Skeletal muscle satellite cell (primary cell): ENCODE measurements at regions not wholly inside any gene's neighbourhood (a gene's known extent, or its start where the extent isn't known, plus 50 kb on each side); places are given as distances from the start of the nearest gene placed in this dataset.
A peak's percentile ranks its signal among the peaks of the same experiment; 100 is the strongest.

Experiments
- H3K27me3 ChIP-seq: 2 replicates; pipeline ENCODE4 v1.7.0; 2013; ENCODE audit warnings: low read length; ENCODE audit not compliant: control insufficient read depth, insufficient read depth
- H3K36me3 ChIP-seq: 2 replicates; pipeline ENCODE4 v1.7.0; 2013; ENCODE audit warnings: mild to moderate bottlenecking, control low read depth, low read length; ENCODE audit not compliant: insufficient read depth
- H3K4me1 ChIP-seq: 2 replicates; pipeline ENCODE4 v1.7.0; 2013; ENCODE audit warnings: low read length; ENCODE audit not compliant: control insufficient read depth, insufficient read depth
- H3K4me2 ChIP-seq: 2 replicates; pipeline ENCODE4 v1.7.0; 2013; ENCODE audit warnings: mild to moderate bottlenecking, low read length
- H3K4me3 ChIP-seq: 2 replicates; pipeline ENCODE4 v1.7.0; 2013; ENCODE audit warnings: low read length
- H3K9ac ChIP-seq: 2 replicates; pipeline ENCODE4 v1.7.0; 2013; ENCODE audit warnings: mild to moderate bottlenecking, low read depth, low read length, moderate library complexity
- H3K9me3 ChIP-seq: replicated peaks from 2 replicates; pipeline ENCODE4 v1.7.0; 2013; ENCODE audit warnings: mild to moderate bottlenecking, control low read depth, low read length

DNA sequence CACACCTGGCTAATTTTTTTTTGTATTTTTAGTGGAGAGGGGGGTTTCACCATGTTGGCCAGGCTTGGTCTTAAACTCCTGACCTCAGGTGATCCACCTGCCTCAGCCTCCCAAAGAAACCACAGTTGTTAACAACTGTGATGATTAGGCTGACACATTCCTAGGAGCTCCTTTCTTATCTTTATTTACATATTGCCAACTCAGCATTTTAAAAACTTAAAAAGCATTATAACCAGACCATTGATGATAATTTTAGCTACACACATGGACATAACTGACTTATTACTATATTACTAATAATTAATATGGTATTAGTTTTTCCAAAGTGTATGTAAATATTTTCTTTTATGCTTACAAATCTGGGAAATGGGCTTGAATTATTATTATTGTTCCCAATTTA is 82.9 kb upstream of the FAT3 start:
- H3K4me2 ChIP-seq, result no peak overlapping the region
- H3K4me3 ChIP-seq, result no peak overlapping the region
- no peaks in the 10 kb centered on the region for H3K4me1 ChIP-seq
- H3K36me3 ChIP-seq, result no peaks in the 10 kb centered on the region
- H3K9me3 ChIP-seq, result no peaks in the 10 kb centered on the region
- H3K9ac ChIP-seq, result no peak overlapping the region
- no peaks in the 10 kb centered on the region for H3K27me3 ChIP-seq

GRCh38 chr11:92141159-92141558 is 83.5 kb upstream of the FAT3 start:
- Histone ChIP-seq H3K4me2 (no peak overlapping the region), H3K4me3 (no peak overlapping the region), H3K4me1 (no peaks in the 10 kb centered on the region), H3K9me3 (no peaks in the 10 kb centered on the region), H3K36me3 (no peaks in the 10 kb centered on the region), H3K27me3 (no peaks in the 10 kb centered on the region), H3K9ac (no peak overlapping the region)

DNA sequence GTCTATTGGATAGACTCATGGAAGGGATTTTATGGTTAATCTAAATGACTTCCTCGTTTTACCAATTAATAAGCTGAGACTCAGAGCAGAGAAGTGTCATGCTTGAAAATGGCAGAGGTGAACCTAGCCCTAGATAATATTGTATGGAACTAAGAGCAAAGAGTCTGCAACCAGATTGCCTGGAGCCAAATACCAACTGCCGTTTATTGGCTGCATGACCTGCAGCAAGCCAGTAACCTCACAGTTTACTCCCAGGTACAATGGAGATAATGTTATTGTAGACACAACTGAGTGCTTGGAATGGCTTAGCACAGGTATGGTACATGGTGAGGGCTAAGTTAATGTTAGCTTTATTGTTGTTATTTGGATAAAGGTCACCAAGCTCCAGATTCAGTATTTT is 84.6 kb upstream of the FAT3 start:
- Histone ChIP-seq H3K9ac (no peak overlapping the region), H3K4me2 (no peak overlapping the region), H3K36me3 (no peaks in the 10 kb centered on the region), H3K9me3 (no peaks in the 10 kb centered on the region), H3K4me3 (no peak overlapping the region), H3K4me1 (no peaks in the 10 kb centered on the region), H3K27me3 (no peaks in the 10 kb centered on the region)

- H3K4me2 ChIP-seq, result no peak overlapping the region
- H3K4me3 ChIP-seq, result no peak overlapping the region
- no peaks in the 10 kb centered on the region for H3K36me3 ChIP-seq
- H3K4me1 ChIP-seq, result no peaks in the 10 kb centered on the region
- H3K27me3 ChIP-seq, result no peaks in the 10 kb centered on the region
- no peak overlapping the region for H3K9ac ChIP-seq
- no peaks in the 10 kb centered on the region for H3K9me3 ChIP-seq
Measured at GRCh38 chr11:92138296-92138695, 86.3 kb upstream of the FAT3 start.

- Histone ChIP-seq H3K4me1 (no peaks in the 10 kb centered on the region), H3K9me3 (no peaks in the 10 kb centered on the region), H3K9ac (no peak overlapping the region), H3K4me2 (no peak overlapping the region), H3K27me3 (no peaks in the 10 kb centered on the region), H3K36me3 (no peaks in the 10 kb centered on the region), H3K4me3 (no peak overlapping the region)
Measured at GRCh38 chr11:92137747-92138146, 86.9 kb upstream of the FAT3 start.

DNA sequence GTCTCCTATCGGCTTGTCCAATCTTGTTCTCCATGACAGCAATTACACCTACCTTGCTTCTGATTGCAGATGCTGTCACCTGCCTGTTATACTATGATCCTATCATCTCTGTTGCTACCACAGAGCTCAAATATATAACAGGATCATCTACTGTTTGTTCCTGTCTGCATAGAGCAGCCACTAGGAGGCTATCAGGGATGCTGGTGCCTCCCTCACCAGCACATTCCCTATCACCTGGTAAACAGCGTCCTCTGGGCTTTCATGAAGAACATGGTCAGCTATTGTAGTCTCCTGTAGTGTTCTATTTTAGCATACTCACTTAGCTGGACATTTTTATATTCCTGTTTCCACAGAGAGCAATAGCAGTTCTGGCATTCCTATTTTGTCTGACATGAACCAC is 87.8 kb upstream of the FAT3 start:
- Histone ChIP-seq H3K9me3 (no peaks in the 10 kb centered on the region), H3K9ac (no peak overlapping the region), H3K36me3 (no peaks in the 10 kb centered on the region), H3K4me3 (no peak overlapping the region), H3K4me1 (no peaks in the 10 kb centered on the region), H3K4me2 (no peak overlapping the region), H3K27me3 (no peaks in the 10 kb centered on the region)

GRCh38 chr11:92131289-92131865 is 93.2 kb upstream of the FAT3 start:
- H3K4me3 ChIP-seq, result no peak overlapping the region
- no peaks in the 10 kb centered on the region for H3K27me3 ChIP-seq
- no peaks in the 10 kb centered on the region for H3K9me3 ChIP-seq
- no peak overlapping the region for H3K9ac ChIP-seq
- no peak overlapping the region for H3K4me2 ChIP-seq
- peaks cover 12% of the 10 kb centered on the region for H3K4me1 ChIP-seq
- no peaks in the 10 kb centered on the region for H3K36me3 ChIP-seq

DNA sequence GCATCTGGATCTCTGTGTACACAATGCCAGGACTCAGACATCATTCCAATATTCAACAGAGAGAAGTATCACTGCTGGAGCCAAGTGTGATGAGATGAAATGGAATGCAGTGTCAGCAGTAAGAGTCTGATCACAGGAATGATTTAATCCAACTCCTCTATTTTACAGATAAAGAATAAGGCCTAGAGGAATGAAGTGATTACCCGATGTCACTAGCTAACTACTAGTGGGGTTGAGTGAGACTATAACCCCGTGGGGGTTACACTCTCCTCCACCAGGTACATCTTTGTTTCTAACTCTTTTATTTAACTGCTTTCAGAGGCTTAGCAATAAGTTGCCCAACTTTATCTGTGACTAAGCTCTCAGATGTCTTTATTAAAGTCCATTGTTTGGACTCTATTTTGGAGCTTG is 94.2 kb upstream of the FAT3 start:
- Histone ChIP-seq H3K4me3 (no peak overlapping the region), H3K36me3 (no peaks in the 10 kb centered on the region), H3K4me1 (peaks cover 12% of the 10 kb centered on the region), H3K27me3 (no peaks in the 10 kb centered on the region), H3K9me3 (no peaks in the 10 kb centered on the region), H3K9ac (no peak overlapping the region), H3K4me2 (no peak overlapping the region)

GRCh38 chr11:92129811-92130210 is 94.8 kb upstream of the FAT3 start:
- H3K27me3 ChIP-seq, result no peaks in the 10 kb centered on the region

GRCh38 chr11:92128026-92128425 is 96.6 kb upstream of the FAT3 start:
- Histone ChIP-seq H3K9ac (no peak overlapping the region), H3K36me3 (no peaks in the 10 kb centered on the region), H3K4me2 (no peak overlapping the region), H3K4me1 (peaks cover 16% of the 10 kb centered on the region), H3K27me3 (no peaks in the 10 kb centered on the region), H3K4me3 (no peak overlapping the region), H3K9me3 (no peaks in the 10 kb centered on the region)

More at GRCh38 chr11:92129811-92130210, 94.8 kb upstream of the FAT3 start:
- no peak overlapping the region for H3K4me2 ChIP-seq
- peaks cover 12% of the 10 kb centered on the region for H3K4me1 ChIP-seq
- no peaks in the 10 kb centered on the region for H3K9me3 ChIP-seq
- H3K9ac ChIP-seq, result no peak overlapping the region
- no peaks in the 10 kb centered on the region for H3K36me3 ChIP-seq
- no peak overlapping the region for H3K4me3 ChIP-seq

DNA sequence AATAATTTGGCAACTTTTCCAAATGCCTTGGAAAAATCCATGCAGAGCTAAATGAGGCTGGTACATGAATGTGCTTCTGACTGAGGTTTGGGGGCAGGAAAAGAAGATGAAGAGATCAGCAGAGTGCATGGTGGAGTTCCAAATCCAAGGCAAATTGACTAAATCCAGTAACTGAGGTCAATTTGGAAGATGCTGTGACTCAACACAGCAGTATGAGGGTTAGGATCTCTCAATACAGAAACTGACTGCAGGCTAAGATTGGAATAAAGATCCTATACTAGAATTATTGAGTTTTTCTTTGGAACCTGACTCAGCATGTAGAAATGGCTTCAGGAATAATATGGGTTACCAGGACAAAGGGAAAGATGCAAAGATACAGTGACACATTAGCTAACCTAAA is 99.3 kb upstream of the FAT3 start:
- Histone ChIP-seq H3K27me3 (no peaks in the 10 kb centered on the region), H3K9ac (no peak overlapping the region), H3K4me3 (no peak overlapping the region), H3K4me1 (peaks cover 8% of the 10 kb centered on the region), H3K36me3 (no peaks in the 10 kb centered on the region), H3K9me3 (no peaks in the 10 kb centered on the region), H3K4me2 (no peak overlapping the region)

DNA sequence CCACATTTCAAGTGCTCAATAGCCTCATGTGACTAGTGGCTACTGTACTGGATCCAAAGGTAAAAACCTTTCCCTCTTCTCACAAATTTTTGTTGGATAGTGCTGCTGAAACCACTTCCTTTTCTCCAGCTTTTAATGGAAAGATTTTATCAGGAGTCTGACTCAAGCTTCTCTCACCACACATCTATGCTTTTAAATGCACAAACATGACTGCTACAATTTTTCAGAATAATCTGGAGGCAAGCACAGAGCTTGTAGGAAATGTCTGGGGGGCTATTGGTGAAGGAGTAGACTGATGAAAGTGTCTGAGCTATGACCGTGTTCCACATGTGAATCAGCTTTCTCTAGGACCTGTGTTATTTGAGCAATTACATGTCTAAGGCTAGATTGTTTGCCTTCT is 101.1 kb upstream of the FAT3 start:
- Histone ChIP-seq H3K4me2 (peak overlapping the region; percentile 37), H3K36me3 (no peaks in the 10 kb centered on the region), H3K4me3 (no peak overlapping the region), H3K9me3 (no peaks in the 10 kb centered on the region), H3K9ac (no peak overlapping the region), H3K4me1 (peaks cover 4% of the 10 kb centered on the region), H3K27me3 (no peaks in the 10 kb centered on the region)
